GM12878 (cell line): ENCODE measurements at regions not wholly inside any gene's neighbourhood (a gene's known extent, or its start where the extent isn't known, plus 50 kb on each side); places are given as distances from the start of the nearest gene placed in this dataset.

Experiments
- ATAC-seq: fragments of 200-7000 bp; cut with Tn5 transposase; 3 replicates; pipeline ENCODE4 v1.9.1; 2020; ENCODE audit warnings: mild to moderate bottlenecking, moderate library complexity
- BruUV-seq: library from RNA; stranded (reverse); fragments of 400-500 nt; replicated peaks from 2 replicates; lab custom pipeline; 2021; lab: Mats Ljungman, UMichigan
- CTCF ChIA-PET: fragments of 300-600 bp; sonication (Branson Sonifier 250); formaldehyde crosslinking; extraction: SDS; loops from one replicate; lab custom pipeline; 2021; ENCODE audit warnings: inconsistent platforms; lab: Yijun Ruan, JAX
- POLR2A ChIA-PET: fragments of 350-600 bp; formaldehyde crosslinking; extraction: SDS; loops from one replicate; lab custom pipeline; 2021; ENCODE audit warnings: inconsistent platforms; lab: Charles Lee
- RAD21 ChIA-PET: fragments of 300-600 bp; sonication (Branson Sonifier 250); formaldehyde crosslinking; loops from one replicate; lab custom pipeline; 2023; ENCODE audit warnings: antibody characterized with exemption; ENCODE audit not compliant: unreplicated experiment; lab: Charles Lee
- SMC1A ChIA-PET: fragments of 300-600 bp; sonication (Branson Sonifier 250); formaldehyde crosslinking; loops from one replicate; lab custom pipeline; 2023; ENCODE audit not compliant: unreplicated experiment, uncharacterized antibody; lab: Charles Lee
- DNase-seq: peaks from one replicate; pipeline ENCODE4 v3.0.0-alpha.2; 2011; ENCODE audit warnings: low read depth, low spot score
- FAIRE-seq: peaks from 3 replicates; lab custom pipeline; 2011; peaks lifted over from hg19 to GRCh38; lab: Jason Lieb, UNC
- H2AFZ ChIP-seq: 2 replicates; pipeline ENCODE4 v1.6.0; 2011; ENCODE audit warnings: low read depth, low read length, control low read depth; ENCODE audit not compliant: control insufficient read depth
- H3K27ac ChIP-seq: 2 replicates; pipeline ENCODE4 v1.5.1; 2011; ENCODE audit warnings: control low read depth; ENCODE audit not compliant: control insufficient read depth, insufficient read depth
- H3K27me3 ChIP-seq, 2 experiments: replicated peaks in 1 of 2; 2 replicates each; pipeline versions ENCODE4 v1.6.0 to v1.6.1; 2011; ENCODE audit warnings: low read length in 1 of 2; ENCODE audit not compliant: control insufficient read depth in 2 of 2, insufficient read depth in 2 of 2
- H3K36me3 ChIP-seq, 2 experiments: 2 replicates each; pipeline ENCODE4 v1.5.1; 2011; ENCODE audit warnings: low read length in 1 of 2; ENCODE audit not compliant: control insufficient read depth in 2 of 2, insufficient read depth in 2 of 2
- H3K4me1 ChIP-seq: 2 replicates; pipeline ENCODE4 v1.6.1; 2011; ENCODE audit warnings: mild to moderate bottlenecking, low read length, moderate library complexity, mixed read lengths; ENCODE audit not compliant: control insufficient read depth, insufficient read depth
- H3K4me2 ChIP-seq: 2 replicates; pipeline ENCODE4 v1.6.0; 2011; ENCODE audit warnings: control low read depth; ENCODE audit not compliant: control insufficient read depth, insufficient read depth
- H3K4me3 ChIP-seq: fragments of 200-600 bp; sonication (generic); 2 replicates; pipeline ENCODE4 v1.5.1; 2016
- H3K79me2 ChIP-seq: 2 replicates; pipeline ENCODE4 v1.6.0; 2011; ENCODE audit warnings: low read length; ENCODE audit not compliant: control insufficient read depth, insufficient read depth
- H3K9ac ChIP-seq: 2 replicates; pipeline ENCODE4 v1.8.0; 2011; ENCODE audit warnings: low read length, control low read depth, mixed read lengths; ENCODE audit not compliant: control insufficient read depth, insufficient read depth
- H3K9me3 ChIP-seq: replicated peaks from 3 replicates; pipeline ENCODE4 v1.5.1; 2011; ENCODE audit warnings: mild to moderate bottlenecking, low read length; ENCODE audit not compliant: control insufficient read depth, insufficient read depth
- H4K20me1 ChIP-seq: 2 replicates; pipeline ENCODE4 v1.6.0; 2011; ENCODE audit not compliant: control insufficient read depth, insufficient read depth
- BMI1 ChIP-seq: fragments of 450-650 bp; IDR thresholded peaks from 2 replicates; pipeline ENCODE4 v1.6.1; 2016; ENCODE audit warnings: mild to moderate bottlenecking, moderate library complexity, borderline replicate concordance
- CBX3 ChIP-seq: fragments of 200-600 bp; sonication (generic); IDR thresholded peaks from 2 replicates; pipeline ENCODE4 v1.6.1; 2016; ENCODE audit warnings: low read depth, borderline replicate concordance
- CEBPB ChIP-seq, 2 experiments: fragments of 150-350 bp in 1 of 2; IDR thresholded peaks; 2 replicates each; pipeline ENCODE4 v1.6.1; 2012 to 2014; ENCODE audit warnings: low read depth in 2 of 2, low read length in 2 of 2, borderline replicate concordance in 1 of 2, inconsistent platforms in 1 of 2
- CHD1 ChIP-seq: IDR thresholded peaks from 2 replicates; pipeline ENCODE4 v1.6.1; 2012; ENCODE audit warnings: low read depth, low read length, improper control_type of control experiment
- CHD4 ChIP-seq: fragments of 200-600 bp; sonication (generic); IDR thresholded peaks from 2 replicates; pipeline ENCODE4 v1.6.1; 2016; ENCODE audit warnings: mild to moderate bottlenecking
- FOS ChIP-seq: IDR thresholded peaks from 3 replicates; pipeline ENCODE4 v1.6.1; 2011; ENCODE audit warnings: borderline replicate concordance; ENCODE audit not compliant: insufficient read length; ENCODE audit errors: extremely low read depth
- HCFC1 ChIP-seq: fragments of 150-350 bp; IDR thresholded peaks from 2 replicates; pipeline ENCODE4 v1.6.1; 2014; ENCODE audit warnings: low read length
- NFXL1 ChIP-seq: fragments of 450-650 bp; IDR thresholded peaks from 2 replicates; pipeline ENCODE4 v1.6.1; 2017; ENCODE audit warnings: antibody characterized with exemption, mild to moderate bottlenecking, borderline replicate concordance
- RELA ChIP-seq: fragments of 450-650 bp; IDR thresholded peaks from 2 replicates; pipeline ENCODE4 v1.8.0; 2014; ENCODE audit warnings: borderline replicate concordance; ENCODE audit not compliant: partially characterized antibody
- SIX5 ChIP-seq: IDR thresholded peaks from 2 replicates; pipeline ENCODE4 v1.6.1; 2011; ENCODE audit warnings: mild to moderate bottlenecking, low read depth, low read length, moderate library complexity; ENCODE audit not compliant: severe bottlenecking
- SUPT20H ChIP-seq: IDR thresholded peaks from 2 replicates; pipeline ENCODE4 v1.6.1; 2011; ENCODE audit warnings: low read depth, mild to moderate bottlenecking, low read length, moderate library complexity, borderline replicate concordance; ENCODE audit not compliant: control insufficient read depth
- TARDBP ChIP-seq: IDR thresholded peaks from 2 replicates; pipeline ENCODE4 v1.6.1; 2016; ENCODE audit warnings: borderline replicate concordance
- TCF3 ChIP-seq: IDR thresholded peaks from 2 replicates; pipeline ENCODE4 v1.6.1; 2012; ENCODE audit warnings: low read depth, mild to moderate bottlenecking, low read length, borderline replicate concordance; ENCODE audit not compliant: insufficient read depth
- TCF7 ChIP-seq: IDR thresholded peaks from 2 replicates; pipeline ENCODE4 v1.6.1; 2014; ENCODE audit warnings: antibody characterized with exemption, borderline replicate concordance
- ZNF384 ChIP-seq: IDR thresholded peaks from 2 replicates; pipeline ENCODE4 v1.6.1; 2012; ENCODE audit warnings: low read depth, mild to moderate bottlenecking, low read length, improper control_type of control experiment, borderline replicate concordance
- WGBS: methylation state at CpG from one replicate; pipeline ENCODE4 v1.1.6; 2016; ENCODE audit warnings: low lambda C conversion rate; ENCODE audit not compliant: insufficient replicate concordance, insufficient coverage; ENCODE audit errors: missing lambda C conversion rate; 5-methylcytosine and 5-hydroxymethylcytosine counted together
- in situ Hi-C: fragments of 300-500 bp; cut with MboI; formaldehyde crosslinking; loops from 9 replicates; pipeline ENCODE4 v1.14.3; 2018; ENCODE audit warnings: mixed read lengths
- intact Hi-C: fragments of 100-400 bp; cut with micrococcal nuclease; formaldehyde crosslinking; loops from one replicate; pipeline ENCODE4 v1.14.2; 2022; ENCODE audit not compliant: unreplicated experiment
- TF ChIP-seq, protein P1 (sequence below): fragments of 450-650 bp; IDR thresholded peaks from 2 replicates; pipeline ENCODE4 v1.6.1; 2017; ENCODE audit warnings: mild to moderate bottlenecking, low read depth, inconsistent platforms; ENCODE audit not compliant: poor library complexity, severe bottlenecking

DNA sequence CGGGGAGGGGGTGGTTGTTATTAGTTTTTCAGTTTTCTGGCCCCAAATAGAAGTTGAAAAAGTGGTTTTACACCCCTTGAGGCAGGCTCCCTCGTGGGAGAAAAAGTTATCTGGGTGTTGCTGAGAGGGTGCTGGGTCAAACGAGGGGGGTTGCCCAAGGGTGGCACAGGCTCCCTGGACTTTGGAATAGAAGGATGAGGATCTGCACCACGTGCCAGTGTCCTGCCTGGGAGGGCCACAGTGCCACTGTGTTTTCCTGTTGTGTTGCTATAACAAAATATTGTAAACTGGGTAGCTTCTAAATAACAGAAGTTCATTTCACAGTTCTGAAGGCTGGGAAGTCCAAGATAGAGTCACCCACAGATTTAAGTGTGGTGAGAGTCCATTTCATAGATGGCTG is 181.9 kb downstream of the CXCL12 start:
- H2AFZ ChIP-seq, result no peak overlapping the region
- 6% methylated on average over 4 of the region's 4 CpGs for WGBS
- TF ChIP-seq FOS, result no peak
- no peak for TF ChIP-seq TCF3
- no peak for TF ChIP-seq BMI1
- no peak for TF ChIP-seq ZNF384
- no peak for TF ChIP-seq CBX3
- TF ChIP-seq CEBPB (IDR thresholded peaks at IDR 0.05; ENCODE audit: borderline replicate concordance in 1 of 2, low read depth in 2 of 2, low read length in 2 of 2), result no peak
- no peak for TF ChIP-seq HCFC1
- TF ChIP-seq CHD4, result no peak
- no peak for TF ChIP-seq TCF7
- no peak overlapping the region for H3K9ac ChIP-seq
- ChIA-PET POLR2A (no interaction called here), CTCF (no interaction called here), RAD21 (no interaction called here), SMC1A (no interaction called here)
- no peaks in the 10 kb centered on the region for H3K4me1 ChIP-seq
- ATAC-seq (no peak), FAIRE-seq (no peak), DNase-seq (no peak)
- H3K4me2 ChIP-seq, result no peak overlapping the region
- intact Hi-C loops, result no loop called here
- H3K27ac ChIP-seq, result no peak overlapping the region
- no peaks in the 10 kb centered on the region for H3K79me2 ChIP-seq
- no TSS peak for BruUV-seq
- H3K27me3 ChIP-seq, result no peaks in the 10 kb centered on the region
- H4K20me1 ChIP-seq, result no peaks in the 10 kb centered on the region
- H3K4me3 ChIP-seq, result no peak overlapping the region
- H3K9me3 ChIP-seq, result no peaks in the 10 kb centered on the region; the same call in 2 of the 3 replicates
- in situ Hi-C loops, result no loop called here
- H3K36me3 ChIP-seq, result no peaks in the 10 kb centered on the region

DNA sequence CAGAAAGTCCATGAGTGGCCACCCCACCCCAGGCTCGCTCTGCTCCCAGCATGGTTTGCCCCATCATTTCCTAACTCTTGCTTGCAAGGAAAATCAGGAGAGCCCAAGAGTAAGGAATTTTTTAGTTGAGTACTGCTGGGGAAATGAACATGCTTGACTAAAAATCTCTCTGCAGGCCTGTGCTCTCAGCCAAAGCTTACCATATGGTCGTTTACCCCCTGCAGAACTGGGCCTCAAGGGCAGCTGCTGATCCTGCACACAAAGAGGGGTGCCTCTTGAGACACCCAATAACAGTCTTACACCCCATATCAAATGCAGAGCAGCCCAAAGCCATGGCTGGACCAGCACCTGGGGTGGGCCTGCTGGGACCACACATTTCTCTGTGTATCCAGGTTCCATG is 183.2 kb downstream of the CXCL12 start:
- FAIRE-seq, result no peak
- POLR2A ChIA-PET, result no interaction called here
- no TSS peak for BruUV-seq
- TF ChIP-seq, protein P1, sequence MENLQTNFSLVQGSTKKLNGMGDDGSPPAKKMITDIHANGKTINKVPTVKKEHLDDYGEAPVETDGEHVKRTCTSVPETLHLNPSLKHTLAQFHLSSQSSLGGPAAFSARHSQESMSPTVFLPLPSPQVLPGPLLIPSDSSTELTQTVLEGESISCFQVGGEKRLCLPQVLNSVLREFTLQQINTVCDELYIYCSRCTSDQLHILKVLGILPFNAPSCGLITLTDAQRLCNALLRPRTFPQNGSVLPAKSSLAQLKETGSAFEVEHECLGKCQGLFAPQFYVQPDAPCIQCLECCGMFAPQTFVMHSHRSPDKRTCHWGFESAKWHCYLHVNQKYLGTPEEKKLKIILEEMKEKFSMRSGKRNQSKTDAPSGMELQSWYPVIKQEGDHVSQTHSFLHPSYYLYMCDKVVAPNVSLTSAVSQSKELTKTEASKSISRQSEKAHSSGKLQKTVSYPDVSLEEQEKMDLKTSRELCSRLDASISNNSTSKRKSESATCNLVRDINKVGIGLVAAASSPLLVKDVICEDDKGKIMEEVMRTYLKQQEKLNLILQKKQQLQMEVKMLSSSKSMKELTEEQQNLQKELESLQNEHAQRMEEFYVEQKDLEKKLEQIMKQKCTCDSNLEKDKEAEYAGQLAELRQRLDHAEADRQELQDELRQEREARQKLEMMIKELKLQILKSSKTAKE, result no peak
- TF ChIP-seq RELA, result no peak
- no peak for TF ChIP-seq SIX5
- TF ChIP-seq TARDBP, result no peak
- no peak for TF ChIP-seq CHD1
- no peak for TF ChIP-seq NFXL1
- TF ChIP-seq SUPT20H, result no peak

More for the DNA sequence above, 183.2 kb downstream of the CXCL12 start:
- ChIA-PET CTCF (no interaction called here), RAD21 (no interaction called here), SMC1A (no interaction called here)
- in situ Hi-C loops (no loop called here), intact Hi-C loops (no loop called here)
- 52% methylated on average over 2 of the region's 2 CpGs for WGBS
- DNase-seq (no peak), ATAC-seq (no peak)
- Histone ChIP-seq H3K4me3 (no peak overlapping the region), H3K9me3 (no peaks in the 10 kb centered on the region; the same call in 2 of the 3 replicates), H3K4me2 (no peak overlapping the region), H3K9ac (no peak overlapping the region), H4K20me1 (no peaks in the 10 kb centered on the region), H3K27ac (no peak overlapping the region), H3K79me2 (no peaks in the 10 kb centered on the region), H3K36me3 (no peaks in the 10 kb centered on the region), H2AFZ (no peak overlapping the region), H3K27me3 (no peaks in the 10 kb centered on the region), H3K4me1 (no peaks in the 10 kb centered on the region)
